Caco-2 (cell line): ENCODE measurements at regions not wholly inside any gene's neighbourhood (a gene's known extent, or its start where the extent isn't known, plus 50 kb on each side); places are given as distances from the start of the nearest gene placed in this dataset.

Experiments used
- BruUV-seq: library from RNA; stranded (reverse); fragments of 400-500 nt; replicated peaks from 2 replicates; lab custom pipeline; 2021; lab: Mats Ljungman, UMichigan
- CTCF ChIA-PET: fragments of 300-600 bp; sonication (Branson Sonifier 250); formaldehyde crosslinking; loops from one replicate; lab custom pipeline; 2022; ENCODE audit warnings: antibody characterized with exemption; lab: Charles Lee
- POLR2A ChIA-PET: fragments of 300-600 bp; sonication (Branson Sonifier 250); formaldehyde crosslinking; loops from one replicate; lab custom pipeline; 2022; ENCODE audit warnings: antibody characterized with exemption; lab: Charles Lee
- DNase-seq, 2 experiments: peaks; one replicate each; pipeline versions ENCODE4 v3.0.0 to v3.0.0-alpha.2; 2020 to 2022
- H3K27me3 ChIP-seq: replicated peaks from 2 replicates; pipeline ENCODE4 v1.6.0; 2011; ENCODE audit warnings: low read length; ENCODE audit not compliant: control insufficient read depth, insufficient read depth
- H3K36me3 ChIP-seq: 2 replicates; pipeline ENCODE4 v1.5.1; 2011; ENCODE audit warnings: low read length; ENCODE audit not compliant: control insufficient read depth, insufficient read depth
- H3K4me1 ChIP-seq: fragments of 250-450 bp; sonication (Bioruptor Pico); 2 replicates; pipeline ENCODE4 v1.5.1; 2020; ENCODE audit warnings: mild to moderate bottlenecking
- H3K4me3 ChIP-seq: 2 replicates; pipeline ENCODE4 v1.5.1; 2011; ENCODE audit warnings: low read depth, mild to moderate bottlenecking, control low read depth, low read length
- H3K9me3 ChIP-seq: fragments of 250-450 bp; sonication (Bioruptor Pico); 2 replicates; pipeline ENCODE4 v1.5.1; 2020; ENCODE audit warnings: mild to moderate bottlenecking, moderate library complexity
- H3K27ac Mint-ChIP-seq: one replicate; pipeline ENCODE4 v1.8.0; 2022; ENCODE audit warnings: mixed read lengths; ENCODE audit not compliant: unreplicated experiment
- H3K27me3 Mint-ChIP-seq: one replicate; pipeline ENCODE4 v1.8.0; 2022; ENCODE audit warnings: mixed read lengths; ENCODE audit not compliant: insufficient read depth, unreplicated experiment
- H3K36me3 Mint-ChIP-seq: one replicate; pipeline ENCODE4 v1.8.0; 2022; ENCODE audit warnings: mild to moderate bottlenecking, mixed read lengths; ENCODE audit not compliant: insufficient read depth, unreplicated experiment
- H3K4me1 Mint-ChIP-seq: one replicate; pipeline ENCODE4 v1.8.0; 2022; ENCODE audit warnings: low read depth, mixed read lengths; ENCODE audit not compliant: unreplicated experiment
- H3K4me3 Mint-ChIP-seq: one replicate; pipeline ENCODE4 v1.8.0; 2022; ENCODE audit warnings: mild to moderate bottlenecking, moderate library complexity, mixed read lengths; ENCODE audit not compliant: unreplicated experiment
- H3K9me3 Mint-ChIP-seq: one replicate; pipeline ENCODE4 v1.8.0; 2022; ENCODE audit warnings: mixed read lengths; ENCODE audit not compliant: unreplicated experiment
- intact Hi-C: fragments of 100-400 bp; cut with micrococcal nuclease; formaldehyde crosslinking; loops from one replicate; pipeline ENCODE4 v1.10.0; 2022; ENCODE audit not compliant: unreplicated experiment
- TF ChIP-seq, protein P1 (sequence below), 2 experiments: fragments of 200-600 bp in 1 of 2; IDR thresholded peaks; 1 replicate in 1 of 2; 2 replicates in 1 of 2; pipeline versions ENCODE4 v1.5.1 to v1.8.0; 2011 to 2022; ENCODE audit warnings: antibody characterized with exemption in 1 of 2, control low read depth in 1 of 2, inconsistent platforms in 1 of 2, low read depth in 1 of 2, low read length in 1 of 2, mild to moderate bottlenecking in 1 of 2, moderate library complexity in 1 of 2; ENCODE audit not compliant: insufficient read depth in 1 of 2, severe bottlenecking in 1 of 2, unreplicated experiment in 1 of 2

DNA sequence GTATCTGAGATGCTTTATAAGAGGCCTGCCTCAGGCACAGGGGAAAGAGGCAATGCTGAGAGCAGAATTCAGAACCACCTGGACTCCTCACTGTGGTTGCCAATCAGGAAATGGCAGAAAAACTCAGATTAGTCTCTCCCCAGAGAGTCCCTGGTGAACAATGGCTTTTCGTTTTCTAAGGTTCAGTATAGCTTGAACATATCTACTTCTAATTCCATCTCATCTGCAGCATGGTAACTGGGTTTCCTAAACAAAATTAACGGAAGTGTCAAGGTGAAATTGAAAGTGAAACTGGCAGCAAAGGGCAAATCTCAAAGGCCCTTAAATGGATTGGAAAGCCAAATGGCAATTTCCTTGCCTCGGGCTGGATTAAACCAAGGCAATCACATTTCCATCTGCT lies 480.2 kb upstream of the ACVR2A start:
- H3K36me3 Mint-ChIP-seq = no peaks in the 10 kb centered on the region
- no peaks in the 10 kb centered on the region for H3K27me3 Mint-ChIP-seq
- H3K27ac Mint-ChIP-seq = no peak overlapping the region
- BruUV-seq = no TSS peak
- no peaks in the 10 kb centered on the region for H3K27me3 ChIP-seq
- no peaks in the 10 kb centered on the region for H3K36me3 ChIP-seq
- TF ChIP-seq, protein P1, sequence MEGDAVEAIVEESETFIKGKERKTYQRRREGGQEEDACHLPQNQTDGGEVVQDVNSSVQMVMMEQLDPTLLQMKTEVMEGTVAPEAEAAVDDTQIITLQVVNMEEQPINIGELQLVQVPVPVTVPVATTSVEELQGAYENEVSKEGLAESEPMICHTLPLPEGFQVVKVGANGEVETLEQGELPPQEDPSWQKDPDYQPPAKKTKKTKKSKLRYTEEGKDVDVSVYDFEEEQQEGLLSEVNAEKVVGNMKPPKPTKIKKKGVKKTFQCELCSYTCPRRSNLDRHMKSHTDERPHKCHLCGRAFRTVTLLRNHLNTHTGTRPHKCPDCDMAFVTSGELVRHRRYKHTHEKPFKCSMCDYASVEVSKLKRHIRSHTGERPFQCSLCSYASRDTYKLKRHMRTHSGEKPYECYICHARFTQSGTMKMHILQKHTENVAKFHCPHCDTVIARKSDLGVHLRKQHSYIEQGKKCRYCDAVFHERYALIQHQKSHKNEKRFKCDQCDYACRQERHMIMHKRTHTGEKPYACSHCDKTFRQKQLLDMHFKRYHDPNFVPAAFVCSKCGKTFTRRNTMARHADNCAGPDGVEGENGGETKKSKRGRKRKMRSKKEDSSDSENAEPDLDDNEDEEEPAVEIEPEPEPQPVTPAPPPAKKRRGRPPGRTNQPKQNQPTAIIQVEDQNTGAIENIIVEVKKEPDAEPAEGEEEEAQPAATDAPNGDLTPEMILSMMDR (IDR thresholded peaks at IDR 0.05; ENCODE audit: insufficient read depth in 1 of 2, low read depth in 1 of 2, low read length in 1 of 2, severe bottlenecking in 1 of 2, unreplicated experiment in 1 of 2) = no peak
- no peak overlapping the region for H3K4me3 Mint-ChIP-seq
- H3K4me3 ChIP-seq = no peak overlapping the region
- CTCF ChIA-PET = no interaction called here
- intact Hi-C loops = loop anchor here (5.0 kb wide), 1 partner anchor 63 kb away; no protein-coding TSS in a partner anchor
- H3K4me1 Mint-ChIP-seq = no peaks in the 10 kb centered on the region
- no peak for DNase-seq
- H3K4me1 ChIP-seq = 0 out of 2 replicates have a peak, but pooled peaks cover 4% of the 10 kb centered on the region
- H3K9me3 Mint-ChIP-seq = no peaks in the 10 kb centered on the region
- POLR2A ChIA-PET = no interaction called here
- H3K9me3 ChIP-seq = 0 out of 2 replicates have a peak, but pooled peaks cover 4% of the 10 kb centered on the region

DNA sequence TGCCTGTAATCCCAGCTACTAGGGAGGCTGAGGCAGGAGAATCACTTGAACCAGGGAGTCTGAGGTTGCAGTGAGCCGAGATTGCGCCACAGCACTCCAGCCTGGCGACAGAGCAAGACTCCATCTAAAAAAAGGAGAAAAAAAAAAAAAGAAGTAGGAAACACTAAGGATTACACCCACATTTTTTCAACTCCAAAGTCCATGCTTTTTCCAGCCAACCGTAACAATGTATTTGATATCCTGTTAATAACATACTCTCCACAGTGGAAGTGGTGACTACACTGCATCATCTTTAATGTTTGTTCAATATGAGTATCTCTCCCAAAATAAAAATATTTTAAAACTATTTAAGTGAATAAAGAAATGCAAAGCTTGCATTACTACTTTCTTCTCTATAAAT lies 481.6 kb upstream of the ACVR2A start:
- Histone ChIP-seq H3K9me3 (0 out of 2 replicates have a peak, but pooled peaks cover under 1% of the 10 kb centered on the region), H3K4me1 (0 out of 2 replicates have a peak, but pooled peaks cover 4% of the 10 kb centered on the region), H3K27me3 (no peaks in the 10 kb centered on the region), H3K4me3 (no peak overlapping the region), H3K36me3 (no peaks in the 10 kb centered on the region)
- DNase-seq = no peak
- Mint-ChIP-seq H3K27me3 (no peaks in the 10 kb centered on the region), H3K4me1 (no peaks in the 10 kb centered on the region), H3K4me3 (no peak overlapping the region), H3K27ac (no peak overlapping the region), H3K36me3 (no peaks in the 10 kb centered on the region), H3K9me3 (peaks cover 2% of the 10 kb centered on the region)
- ChIA-PET POLR2A (interaction anchor here (0.5 kb wide), 1 partner anchor 9 kb away, joined by 3 read pairs; no protein-coding TSS in a partner anchor), CTCF (no interaction called here)
- BruUV-seq = no TSS peak
- intact Hi-C loops = loop anchor here (5.0 kb wide), 1 partner anchor 64 kb away; no protein-coding TSS in a partner anchor
- TF ChIP-seq, protein P1 (IDR thresholded peaks at IDR 0.05; ENCODE audit: insufficient read depth in 1 of 2, low read depth in 1 of 2, low read length in 1 of 2, severe bottlenecking in 1 of 2, unreplicated experiment in 1 of 2) = no peak

DNA sequence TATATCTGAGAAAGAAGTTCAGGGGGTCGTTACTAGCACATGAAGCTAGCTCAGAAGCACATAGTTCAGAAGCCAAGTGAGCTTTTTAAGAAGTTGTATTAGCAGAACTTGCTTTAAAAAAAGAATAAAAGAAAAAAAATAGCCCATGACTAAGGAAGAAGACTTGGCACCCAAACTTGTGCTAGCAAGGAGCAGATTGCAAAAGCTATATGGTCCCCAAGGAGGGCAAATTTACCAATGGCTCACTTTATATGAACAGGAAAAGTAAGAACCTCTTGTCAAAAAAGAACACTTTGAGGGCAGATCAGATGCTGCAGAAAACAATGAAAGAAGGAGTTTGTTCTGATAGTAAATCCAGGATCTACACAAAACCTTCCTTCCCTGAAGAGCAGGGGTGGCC lies 486.5 kb upstream of the ACVR2A start:
- Histone ChIP-seq H3K27me3 (no peaks in the 10 kb centered on the region), H3K4me3 (no peak overlapping the region), H3K36me3 (no peaks in the 10 kb centered on the region), H3K4me1 (0 out of 2 replicates have a peak, but pooled peaks cover 2% of the 10 kb centered on the region), H3K9me3 (no peaks in the 10 kb centered on the region)
- ChIA-PET POLR2A (no interaction called here), CTCF (no interaction called here)
- Mint-ChIP-seq H3K27ac (no peak overlapping the region), H3K4me1 (no peaks in the 10 kb centered on the region), H3K27me3 (no peaks in the 10 kb centered on the region), H3K4me3 (no peak overlapping the region), H3K36me3 (no peaks in the 10 kb centered on the region), H3K9me3 (peaks cover 10% of the 10 kb centered on the region)
- DNase-seq = no peak
- BruUV-seq = no TSS peak
- intact Hi-C loops = no loop called here
- TF ChIP-seq, protein P1 (IDR thresholded peaks at IDR 0.05; ENCODE audit: insufficient read depth in 1 of 2, low read depth in 1 of 2, low read length in 1 of 2, severe bottlenecking in 1 of 2, unreplicated experiment in 1 of 2) = no peak
